ENCODE measurements at regions not wholly inside any gene's neighbourhood (a gene's known extent, or its start where the extent isn't known, plus 50 kb on each side); places are given as distances from the start of the nearest gene placed in this dataset.
"Not testable (repeated sequence)": the region's sequence is repeated elsewhere in the genome, so short reads cannot be mapped to it uniquely, and the experiment has no call there.

- TF ChIP-seq CTCF (IDR thresholded peaks at IDR 0.05); ZFX (IDR thresholded peaks at IDR 0.05; ENCODE audit: borderline replicate concordance): not testable (repeated sequence)
These were observed 287.8 kb upstream of the NCAM1 start for GRCh38 chr11:112673401-112673800.
